Esophagus squamous epithelium (tissue), 5 donors: ENCODE measurements at regions not wholly inside any gene's neighbourhood (a gene's known extent, or its start where the extent isn't known, plus 50 kb on each side); places are given as distances from the start of the nearest gene placed in this dataset.

ENCODE experiments used
- DNase-seq: peaks from one replicate; lab custom pipeline; 2025; lab: John Stamatoyannopoulos, UW
- H3K27ac ChIP-seq, 4 donors: fragments of 200-600 bp; sonication (generic); one replicate each; pipeline ENCODE4 v1.5.1; 2016 to 2019; ENCODE audit warnings: mild to moderate bottlenecking in 1 of 4
- H3K27me3 ChIP-seq, 4 donors: fragments of 200-600 bp; sonication (generic); 1 replicate in 3 of 4; 2 replicates in 1 of 4; pipeline versions ENCODE4 v1.5.1 to v1.6.0; 2017 to 2021; ENCODE audit warnings: antibody characterized with exemption in 1 of 4
- H3K36me3 ChIP-seq, 3 donors: fragments of 200-600 bp; sonication (generic); one replicate each; pipeline ENCODE4 v1.5.1; 2016 to 2019
- H3K4me1 ChIP-seq, 3 donors: fragments of 200-600 bp; sonication (generic); one replicate each; pipeline ENCODE4 v1.5.1; 2017 to 2019
- H3K4me3 ChIP-seq, 4 donors: fragments of 200-600 bp; sonication (generic); 1 replicate in 3 of 4; 2 replicates in 1 of 4; pipeline ENCODE4 v1.5.1; 2016 to 2019; ENCODE audit warnings: mild to moderate bottlenecking in 2 of 4, moderate library complexity in 1 of 4
- H3K9me3 ChIP-seq, 3 donors: fragments of 200-600 bp; sonication (generic); one replicate each; pipeline ENCODE4 v1.5.1; 2016 to 2019
- CTCF ChIP-seq, 6 experiments: fragments of 450-650 bp in 4 of 6; fragments of 200-600 bp in 2 of 6; sonication (generic) in 2 of 6; IDR thresholded peaks; one replicate each; pipeline ENCODE4 v1.5.1; 2016 to 2019; ENCODE audit warnings: antibody characterized with exemption in 6 of 6, mild to moderate bottlenecking in 4 of 6, moderate library complexity in 4 of 6
- POLR2A ChIP-seq, 4 donors: fragments of 450-650 bp; IDR thresholded peaks; one replicate each; pipeline ENCODE4 v1.6.1; 2017; ENCODE audit warnings: antibody characterized with exemption in 4 of 4, mild to moderate bottlenecking in 4 of 4, moderate library complexity in 3 of 4
- WGBS, 2 donors: methylation state at CpG; one replicate each; pipeline ENCODE4 v1.1.5; 2018; 5-methylcytosine and 5-hydroxymethylcytosine counted together
- intact Hi-C: fragments of 100-400 bp; cut with DNase I; formaldehyde crosslinking; loops from one replicate; pipeline ENCODE4 v1.15.0; 2022
- donor health status: DM: yes; HTN: yes; CAD: no.

DNA sequence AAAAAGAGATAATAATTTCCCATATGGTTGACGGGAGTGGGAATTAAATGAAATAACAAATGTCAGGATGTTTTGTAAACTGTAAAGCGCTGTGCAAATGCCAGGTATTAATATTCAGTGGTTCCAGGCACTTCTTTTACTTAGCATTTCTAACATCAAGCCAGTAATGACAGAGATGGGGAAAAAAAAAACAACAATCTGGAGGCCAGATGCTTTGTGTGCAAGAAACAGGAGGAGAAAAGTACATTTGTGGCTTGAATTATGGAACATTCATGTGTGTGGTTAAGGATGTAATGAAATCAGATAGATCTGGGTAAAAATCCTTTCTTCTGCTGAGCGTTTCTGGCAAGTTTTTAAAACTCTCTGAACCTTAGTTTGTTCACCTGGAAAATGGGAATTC lies 509.6 kb downstream of the FUT8 start:
- no peak overlapping the region for H3K4me3 ChIP-seq
- H3K4me1 ChIP-seq, result no peaks in the 10 kb centered on the region
- no peaks in the 10 kb centered on the region for H3K36me3 ChIP-seq
- 65 to 73% methylated on average over 3 of the region's 3 CpGs for WGBS, 2 donors
- no peaks in the 10 kb centered on the region for H3K9me3 ChIP-seq
- intact Hi-C loops, result no loop called here
- no peak overlapping the region for H3K27ac ChIP-seq
- peaks cover 0 to 9% (median 0%) of the 10 kb centered on the region in 4 donors for H3K27me3 ChIP-seq
- TF ChIP-seq POLR2A (IDR thresholded peaks at IDR 0.05), result no peak
- TF ChIP-seq CTCF (IDR thresholded peaks at IDR 0.05), result no peak
- DNase-seq, result no peak

- no peaks in the 10 kb centered on the region for H3K4me1 ChIP-seq
- no peak overlapping the region for H3K27ac ChIP-seq
- H3K27me3 ChIP-seq, result peaks cover 0 to 25% (median 0%) of the 10 kb centered on the region in 4 donors
- TF ChIP-seq POLR2A (IDR thresholded peaks at IDR 0.05) (no peak), CTCF (IDR thresholded peaks at IDR 0.05) (no peak)
- no peak for DNase-seq
- intact Hi-C loops, result no loop called here
- 40 to 60% methylated on average over 4 to 6 of the region's 6 CpGs for WGBS, 2 donors
- H3K36me3 ChIP-seq, result no peaks in the 10 kb centered on the region
- H3K4me3 ChIP-seq, result no peak overlapping the region
- no peaks in the 10 kb centered on the region for H3K9me3 ChIP-seq
Observed at GRCh38 chr14:65926504-65926903, 514.0 kb downstream of the FUT8 start.

- H3K9me3 ChIP-seq, result no peaks in the 10 kb centered on the region
- 69 to 82% methylated on average over 7 of the region's 7 CpGs for WGBS, 2 donors
- intact Hi-C loops, result no loop called here
Observed at GRCh38 chr14:65926935-65927700, 514.6 kb downstream of the FUT8 start.

DNA sequence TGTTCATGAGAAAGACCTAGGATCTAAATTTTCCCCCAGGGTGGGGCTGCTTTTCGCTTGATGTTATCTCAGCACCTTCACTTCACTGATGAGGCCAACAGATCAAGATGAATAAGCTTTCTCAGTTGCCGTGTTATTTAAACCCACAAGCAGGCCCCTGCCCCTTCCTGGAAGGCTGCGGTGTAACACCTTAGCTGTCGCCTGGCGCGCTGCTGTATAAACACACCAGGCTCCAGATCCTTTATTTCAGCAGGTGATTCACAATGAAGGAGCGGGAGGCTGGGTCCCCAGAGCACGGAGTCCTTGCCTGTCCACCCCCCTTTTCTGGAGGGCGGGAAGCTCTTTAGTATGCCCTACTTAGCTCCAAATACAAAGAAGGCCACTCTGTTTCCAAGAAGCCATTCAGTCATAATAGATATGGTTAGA lies 515.4 kb downstream of the FUT8 start:
- Histone ChIP-seq H3K27ac (no peak overlapping the region), H3K4me1 (no peaks in the 10 kb centered on the region), H3K27me3 (peaks cover 0 to 25% (median 0%) of the 10 kb centered on the region in 4 donors), H3K4me3 (no peak overlapping the region), H3K9me3 (no peaks in the 10 kb centered on the region), H3K36me3 (no peaks in the 10 kb centered on the region)
- TF ChIP-seq POLR2A (IDR thresholded peaks at IDR 0.05), result no peak
- TF ChIP-seq CTCF (IDR thresholded peaks at IDR 0.05), result no peak
- DNase-seq, result no peak
- intact Hi-C loops, result no loop called here
- 25 to 34% methylated on average over 8 to 9 of the region's 9 CpGs for WGBS, 2 donors

More at GRCh38 chr14:65926935-65927700, 514.6 kb downstream of the FUT8 start:
- Histone ChIP-seq H3K27me3 (peaks cover 0 to 25% (median 0%) of the 10 kb centered on the region in 4 donors), H3K27ac (no peak overlapping the region), H3K36me3 (no peaks in the 10 kb centered on the region), H3K4me1 (no peaks in the 10 kb centered on the region), H3K4me3 (no peak overlapping the region)
- TF ChIP-seq POLR2A (IDR thresholded peaks at IDR 0.05), result no peak
- no peak for TF ChIP-seq CTCF (IDR thresholded peaks at IDR 0.05)
- DNase-seq, result no peak

DNA sequence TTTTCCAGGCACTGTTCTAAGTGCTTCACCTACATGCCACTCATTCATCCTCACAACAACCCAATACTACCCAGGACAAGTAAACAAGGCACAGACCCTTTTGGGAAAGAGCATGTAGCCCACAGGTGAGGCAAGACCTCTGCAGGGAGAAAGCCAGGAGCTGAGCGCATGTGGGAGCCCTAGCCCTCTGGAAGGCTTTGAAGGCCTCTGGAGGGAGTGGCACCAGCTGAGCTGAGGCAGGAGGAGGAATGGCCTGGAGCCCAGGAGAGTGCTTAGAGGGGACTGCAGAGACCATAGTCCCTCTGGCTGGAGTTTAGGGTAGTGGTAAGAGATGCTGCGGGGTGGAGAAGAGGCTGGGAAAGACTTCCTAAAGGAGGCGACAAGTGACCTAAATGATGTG lies 516.5 kb downstream of the FUT8 start:
- TF ChIP-seq POLR2A (IDR thresholded peaks at IDR 0.05) (no peak), CTCF (IDR thresholded peaks at IDR 0.05) (no peak)
- peaks cover 0 to 25% (median 0%) of the 10 kb centered on the region in 4 donors for H3K27me3 ChIP-seq
- H3K27ac ChIP-seq, result no peak overlapping the region
- H3K36me3 ChIP-seq, result no peaks in the 10 kb centered on the region
- H3K9me3 ChIP-seq, result no peaks in the 10 kb centered on the region
- H3K4me3 ChIP-seq, result no peak overlapping the region
- 93 to 100% methylated on average over 3 of the region's 3 CpGs for WGBS, 2 donors
- no peaks in the 10 kb centered on the region for H3K4me1 ChIP-seq
- intact Hi-C loops, result no loop called here
- no peak for DNase-seq
